ENCODE measurements at regions not wholly inside any gene's neighbourhood (a gene's known extent, or its start where the extent isn't known, plus 50 kb on each side); places are given as distances from the start of the nearest gene placed in this dataset.

- TF ChIP-seq CSRNP2 (CRISPR knock-in tag; conservative IDR thresholded peaks at IDR 0.05; ENCODE audit: low read depth) (no peak), MIER2 (CRISPR knock-in tag; IDR thresholded peaks at IDR 0.05) (no peak), ZNF263 (CRISPR knock-in tag; IDR thresholded peaks at IDR 0.05) (no peak)
Observed at GRCh38 chr5:23655674-23656073, 148.3 kb downstream of the PRDM9 start (continued).

GRCh38 chr5:23675456-23675855, 168.0 kb downstream of the PRDM9 start:
- intact Hi-C loops (cut with micrococcal nuclease; ENCODE audit: unreplicated experiment) (no loop called here), in situ Hi-C loops (cut with HindIII; ENCODE audit: extremely low pct_ligation_motif_present, low pct_unique_long_range_greater_than_20kb) (no loop called here)
- CTCF ChIA-PET (ENCODE audit: low intra/inter-chr PET ratio, low total read pairs) = no interaction called here
- FAIRE-seq = no peak
- Histone ChIP-seq H2AFZ (ENCODE audit: low read length) (no peak overlapping the region), H3K36me3 (replicated peaks in 1 of 2; ENCODE audit: control insufficient read depth in 1 of 2, insufficient read depth in 2 of 2, low read length in 2 of 2) (no peaks in the 10 kb centered on the region), H3K4me2 (ENCODE audit: low read depth, low read length) (no peak overlapping the region), H3K79me2 (ENCODE audit: insufficient read depth, low read length) (no peaks in the 10 kb centered on the region), H3K4me1 (ENCODE audit: insufficient read depth, low read length) (no peaks in the 10 kb centered on the region), H3K4me3 (replicated peaks in 1 of 3; ENCODE audit: insufficient read depth in 1 of 3, low read depth in 2 of 3, low read length in 3 of 3) (no peak overlapping the region), H3K27ac (ENCODE audit: extremely low read length, insufficient read depth, low read length) (no peak overlapping the region), H3K9me3 (ENCODE audit: low read length) (no peaks in the 10 kb centered on the region), H3K27me3 (ENCODE audit: control insufficient read depth in 1 of 2, insufficient read depth in 2 of 2, low read length in 2 of 2) (no peaks in the 10 kb centered on the region), H3K9ac (ENCODE audit: insufficient read depth, low read depth, low read length) (no peak overlapping the region), H4K20me1 (ENCODE audit: insufficient read depth, low read length) (no peaks in the 10 kb centered on the region)
- WGBS (ENCODE audit: low lambda C conversion rate) = 0% methylated on average over 1 of the region's 1 CpG
- no peak for ATAC-seq
- TF ChIP-seq PBX3 (CRISPR knock-in tag; IDR thresholded peaks at IDR 0.05; ENCODE audit: borderline replicate concordance) (no peak), NBN (conservative IDR thresholded peaks at IDR 0.05) (no peak), SP5 (CRISPR knock-in tag; IDR thresholded peaks at IDR 0.05; ENCODE audit: borderline replicate concordance, low read depth) (no peak), DDIT3 (CRISPR knock-in tag; IDR thresholded peaks at IDR 0.05) (no peak)
- BruUV-seq (replicated peaks) = no TSS peak
- DNase-seq (ENCODE audit: low spot score) = no peak
- POLR2A ChIA-PET = no interaction called here

Measured in HepG2 (cell line).